ENCODE measurements at regions not wholly inside any gene's neighbourhood (a gene's known extent, or its start where the extent isn't known, plus 50 kb on each side); places are given as distances from the start of the nearest gene placed in this dataset.
"Not testable (repeated sequence)": the region's sequence is repeated elsewhere in the genome, so short reads cannot be mapped to it uniquely, and the experiment has no call there.

DNA sequence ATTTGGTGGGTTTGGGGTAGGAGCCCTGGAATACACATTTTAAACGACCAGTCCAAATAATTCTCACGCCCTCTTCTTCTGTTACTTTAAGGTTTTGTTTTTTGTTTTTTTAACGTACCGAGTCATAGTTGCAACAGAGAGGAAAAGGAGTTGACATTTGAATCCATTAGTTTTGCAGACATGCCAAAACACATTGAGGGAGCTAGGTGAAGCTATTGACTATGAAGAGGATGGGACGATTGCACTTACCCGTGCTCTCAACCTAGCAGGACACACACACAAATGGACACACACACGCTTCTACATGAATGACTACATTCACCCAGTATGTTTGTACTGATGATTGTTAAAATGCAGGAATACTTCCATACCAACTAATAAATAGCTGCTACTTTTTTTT is 54.3 kb upstream of the CIT start:
- DNase-seq (ENCODE audit: low read depth in 4 of 4, low spot score in 1 of 4), result no peak

GRCh38 chr12:119932921-119933320 is 55.8 kb upstream of the CIT start:
- DNase-seq (ENCODE audit: low read depth in 4 of 4, low spot score in 1 of 4), result no peak

DNA sequence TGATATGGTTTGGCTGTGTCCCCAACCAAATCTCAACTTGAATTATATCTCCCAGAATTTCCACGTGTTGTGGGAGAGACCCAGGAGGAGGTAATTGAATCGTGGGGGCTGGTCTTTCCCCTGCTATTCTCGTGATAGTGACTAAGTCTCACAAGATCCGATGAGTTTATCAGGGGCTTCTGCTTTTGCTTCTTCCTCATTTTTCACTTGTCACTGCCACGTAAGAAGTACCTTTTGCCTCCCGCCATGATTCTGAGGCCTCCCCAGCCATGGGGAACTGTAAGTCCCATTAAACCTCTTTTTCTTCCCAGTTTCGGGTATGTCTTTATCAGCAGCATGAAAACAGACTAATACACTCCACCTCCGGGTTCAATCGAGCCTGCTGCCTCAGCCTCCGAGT is 54.3 kb upstream of the BICDL1 start:
- DNase-seq (ENCODE audit: low read depth in 4 of 4, low spot score in 1 of 4), result not testable (repeated sequence)

DNA sequence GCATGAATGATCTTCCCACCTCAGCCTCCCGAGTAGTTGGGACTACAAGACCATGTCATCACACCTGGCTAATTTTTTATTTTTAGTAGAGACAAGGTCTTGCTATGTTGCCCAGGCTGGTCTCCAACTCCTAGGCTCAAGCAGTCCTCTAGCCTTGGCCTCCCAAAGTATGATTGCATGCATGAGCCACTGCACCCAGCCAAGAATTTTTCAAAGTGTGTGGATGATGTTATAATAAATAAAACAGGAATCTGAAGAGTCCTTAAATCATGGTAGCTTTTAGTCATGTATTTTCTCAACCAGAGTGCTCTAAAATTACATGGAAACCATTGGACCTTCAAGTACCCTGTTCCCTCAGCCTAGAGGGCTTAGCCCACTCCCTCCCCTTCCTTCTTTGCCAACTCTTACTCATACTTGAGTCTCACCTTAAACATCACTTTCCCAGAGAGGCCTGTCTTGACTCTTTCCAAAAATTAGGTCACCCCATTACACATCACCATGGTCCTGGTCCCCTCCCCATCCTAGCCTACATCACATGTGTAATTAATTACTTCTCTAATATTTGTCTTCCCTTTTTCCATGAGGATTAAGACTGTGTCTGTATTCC is 52.2 kb upstream of the BICDL1 start:
- no peak for DNase-seq (ENCODE audit: low read depth in 4 of 4, low spot score in 1 of 4)

DNA sequence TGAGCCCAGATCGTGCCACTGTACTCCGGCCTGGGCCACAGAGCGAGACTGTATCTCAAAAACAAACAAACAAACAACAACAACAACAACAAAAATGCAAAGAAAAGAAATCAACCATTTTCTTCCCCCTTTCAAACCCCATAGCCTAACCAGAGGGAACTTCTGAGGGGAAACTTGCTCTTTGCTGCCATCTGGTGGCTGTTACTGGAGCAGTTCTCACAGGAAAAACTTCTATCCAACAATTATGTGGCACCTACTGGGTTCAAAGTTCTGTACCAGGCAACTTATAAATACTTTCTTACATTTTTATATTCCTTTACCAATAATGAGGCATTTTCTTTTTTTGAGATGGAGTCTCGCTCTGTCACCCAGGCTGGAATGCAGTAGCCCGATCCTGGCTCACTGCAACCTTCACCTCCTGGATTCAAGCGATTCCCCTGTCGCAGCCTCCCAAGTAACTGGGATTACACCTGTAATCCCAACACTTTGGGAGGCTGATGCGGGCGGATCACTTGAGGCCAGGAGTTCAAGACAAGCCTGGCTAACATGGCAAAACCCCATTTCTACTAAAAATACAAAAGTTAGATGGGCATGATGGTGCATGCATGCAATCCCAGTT is 50.9 kb upstream of the BICDL1 start:
- peak; percentile 33 to 65 (median 56) for DNase-seq (ENCODE audit: low read depth in 4 of 4, low spot score in 1 of 4)
